ENCODE measurements at regions not wholly inside any gene's neighbourhood (a gene's known extent, or its start where the extent isn't known, plus 50 kb on each side); places are given as distances from the start of the nearest gene placed in this dataset.

DNA sequence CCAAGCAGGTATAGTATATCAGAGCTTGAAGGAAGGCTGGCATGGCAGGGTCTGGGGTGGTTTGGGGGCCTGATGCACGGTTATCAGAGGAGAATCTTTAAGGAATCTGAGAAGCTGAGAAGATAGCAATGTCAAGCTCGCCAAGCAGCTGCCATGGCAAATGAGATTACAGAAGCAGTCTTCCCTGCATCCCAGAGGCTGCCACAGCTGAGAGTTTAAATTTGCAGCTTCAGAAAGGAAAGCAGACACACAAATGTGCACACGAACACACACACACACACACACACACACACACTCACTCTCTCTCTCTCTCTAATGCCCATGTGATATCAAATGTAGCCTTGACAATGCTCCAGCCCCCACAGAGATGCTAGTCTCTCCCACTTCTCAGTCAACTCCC is 79.0 kb upstream of the TNC start:
- TF ChIP-seq, protein P1, sequence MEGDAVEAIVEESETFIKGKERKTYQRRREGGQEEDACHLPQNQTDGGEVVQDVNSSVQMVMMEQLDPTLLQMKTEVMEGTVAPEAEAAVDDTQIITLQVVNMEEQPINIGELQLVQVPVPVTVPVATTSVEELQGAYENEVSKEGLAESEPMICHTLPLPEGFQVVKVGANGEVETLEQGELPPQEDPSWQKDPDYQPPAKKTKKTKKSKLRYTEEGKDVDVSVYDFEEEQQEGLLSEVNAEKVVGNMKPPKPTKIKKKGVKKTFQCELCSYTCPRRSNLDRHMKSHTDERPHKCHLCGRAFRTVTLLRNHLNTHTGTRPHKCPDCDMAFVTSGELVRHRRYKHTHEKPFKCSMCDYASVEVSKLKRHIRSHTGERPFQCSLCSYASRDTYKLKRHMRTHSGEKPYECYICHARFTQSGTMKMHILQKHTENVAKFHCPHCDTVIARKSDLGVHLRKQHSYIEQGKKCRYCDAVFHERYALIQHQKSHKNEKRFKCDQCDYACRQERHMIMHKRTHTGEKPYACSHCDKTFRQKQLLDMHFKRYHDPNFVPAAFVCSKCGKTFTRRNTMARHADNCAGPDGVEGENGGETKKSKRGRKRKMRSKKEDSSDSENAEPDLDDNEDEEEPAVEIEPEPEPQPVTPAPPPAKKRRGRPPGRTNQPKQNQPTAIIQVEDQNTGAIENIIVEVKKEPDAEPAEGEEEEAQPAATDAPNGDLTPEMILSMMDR (IDR thresholded peaks at IDR 0.05; ENCODE audit: low read depth, low read length), result no peak
- H3K4me1 ChIP-seq, result no peaks in the 10 kb centered on the region
- H3K27me3 ChIP-seq, result no peaks in the 10 kb centered on the region
- no peak overlapping the region for H3K4me3 ChIP-seq (ENCODE audit: low read depth, low read length)
- no peaks in the 10 kb centered on the region for H3K36me3 ChIP-seq
- no peaks in the 10 kb centered on the region for H3K9me3 ChIP-seq
- DNase-seq, result no peak

GRCh38 chr9:115198001-115198400 is 80.0 kb upstream of the TNC start:
- no peak overlapping the region for H3K4me3 ChIP-seq (ENCODE audit: low read depth, low read length)
- TF ChIP-seq, protein P1 (IDR thresholded peaks at IDR 0.05; ENCODE audit: low read depth, low read length), result no peak
- no peaks in the 10 kb centered on the region for H3K36me3 ChIP-seq
- no peaks in the 10 kb centered on the region for H3K27me3 ChIP-seq
- DNase-seq, result no peak
- H3K4me1 ChIP-seq, result no peaks in the 10 kb centered on the region
- H3K9me3 ChIP-seq, result no peaks in the 10 kb centered on the region

DNA sequence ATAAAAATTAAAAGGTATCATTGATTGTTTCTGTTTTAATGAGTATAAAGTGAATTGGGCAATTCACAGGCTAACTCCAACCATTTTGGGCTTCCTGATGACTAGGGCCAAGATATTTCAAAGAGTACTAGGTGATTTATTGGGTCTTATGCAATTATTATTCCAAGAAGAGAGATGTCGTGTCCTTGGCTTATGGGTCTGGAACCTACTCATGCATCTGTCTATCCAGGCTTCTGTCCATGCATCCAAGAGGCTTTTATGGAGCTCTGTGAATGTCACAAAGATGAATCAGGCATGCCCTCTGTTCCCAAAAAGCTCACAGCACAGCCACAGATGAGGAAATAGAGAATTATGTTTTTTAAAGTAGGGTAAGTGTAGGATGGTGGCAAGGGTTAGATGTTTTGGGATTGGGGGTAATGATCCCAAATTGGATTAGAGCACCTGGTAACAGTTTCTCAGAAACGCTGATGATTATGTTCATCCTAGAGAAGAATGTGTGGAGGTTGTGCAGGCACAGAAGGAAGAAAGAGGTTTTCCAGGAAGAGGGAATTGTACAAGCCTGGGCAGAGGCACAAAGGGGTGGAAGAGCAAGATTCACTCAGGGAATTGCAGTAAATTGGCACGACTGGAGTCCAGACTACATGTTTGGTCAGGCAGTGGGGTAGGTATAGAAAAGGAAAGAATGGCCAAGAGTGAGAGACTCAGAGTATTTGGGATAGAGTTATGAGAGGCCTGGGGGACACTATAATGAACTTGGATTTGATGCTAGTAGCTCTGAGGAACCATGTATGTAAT is 83.0 kb upstream of the TNC start:
- TF ChIP-seq, protein P1 (IDR thresholded peaks at IDR 0.05; ENCODE audit: low read depth, low read length), result no peak
- H3K9me3 ChIP-seq, result no peaks in the 10 kb centered on the region
- no peaks in the 10 kb centered on the region for H3K27me3 ChIP-seq
- no peak overlapping the region for H3K4me3 ChIP-seq (ENCODE audit: low read depth, low read length)
- H3K4me1 ChIP-seq, result no peaks in the 10 kb centered on the region
- no peak for DNase-seq
- no peaks in the 10 kb centered on the region for H3K36me3 ChIP-seq

GRCh38 chr9:115202181-115202580 is 84.2 kb upstream of the TNC start:
- DNase-seq, result no peak
- H3K36me3 ChIP-seq, result no peaks in the 10 kb centered on the region
- no peaks in the 10 kb centered on the region for H3K27me3 ChIP-seq
- no peaks in the 10 kb centered on the region for H3K9me3 ChIP-seq
- H3K4me1 ChIP-seq, result no peaks in the 10 kb centered on the region
- H3K4me3 ChIP-seq (ENCODE audit: low read depth, low read length), result no peak overlapping the region
- TF ChIP-seq, protein P1 (IDR thresholded peaks at IDR 0.05; ENCODE audit: low read depth, low read length), result no peak

DNA sequence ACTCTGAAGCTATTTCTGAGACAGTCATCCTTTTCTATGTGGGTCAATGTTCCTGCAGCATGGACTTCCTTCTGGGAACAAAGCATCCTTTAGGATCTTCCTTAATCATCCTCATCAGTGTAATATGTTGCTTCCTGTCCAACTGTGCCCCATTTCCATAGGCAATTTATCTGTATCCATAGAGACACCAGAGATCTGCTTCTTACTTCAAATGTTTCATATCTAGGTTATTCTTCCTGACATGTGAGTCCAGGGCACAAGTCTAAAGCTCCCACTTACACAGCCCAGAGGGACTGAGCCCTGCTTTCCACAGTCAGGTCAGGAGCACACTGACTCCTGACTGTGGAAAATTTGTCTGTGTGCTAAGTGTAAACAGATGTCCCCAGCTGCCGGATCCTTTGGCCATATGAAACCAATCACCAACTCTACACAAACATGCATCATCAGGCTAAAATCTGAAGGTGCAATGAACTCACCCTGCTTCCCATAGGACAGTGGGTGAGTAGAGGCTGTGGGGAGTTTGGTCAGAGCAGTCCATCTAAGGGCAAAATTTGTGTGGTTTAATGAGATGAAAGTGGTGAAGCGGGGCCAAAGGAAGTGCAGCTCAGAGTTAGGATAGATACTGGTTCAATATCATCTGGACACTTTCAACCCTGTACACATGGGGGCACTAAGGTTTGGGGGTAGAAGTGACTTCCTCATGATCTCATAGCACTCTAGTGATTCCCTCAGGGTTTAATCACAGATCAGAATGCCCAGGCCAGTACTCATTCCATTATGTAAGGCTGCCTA is 85.2 kb upstream of the TNC start:
- TF ChIP-seq, protein P1 (IDR thresholded peaks at IDR 0.05; ENCODE audit: low read depth, low read length), result no peak
- no peaks in the 10 kb centered on the region for H3K9me3 ChIP-seq
- no peak overlapping the region for H3K4me3 ChIP-seq (ENCODE audit: low read depth, low read length)
- no peaks in the 10 kb centered on the region for H3K36me3 ChIP-seq
- no peaks in the 10 kb centered on the region for H3K4me1 ChIP-seq
- no peaks in the 10 kb centered on the region for H3K27me3 ChIP-seq
- DNase-seq, result no peak
